ENCODE measurements at regions not wholly inside any gene's neighbourhood (a gene's known extent, or its start where the extent isn't known, plus 50 kb on each side); places are given as distances from the start of the nearest gene placed in this dataset.
"Not testable (repeated sequence)": the region's sequence is repeated elsewhere in the genome, so short reads cannot be mapped to it uniquely, and the experiment has no call there.

GRCh38 chr4:123004079-123004478 is 81.7 kb upstream of the NUDT6 start:
- not testable (repeated sequence) for TF ChIP-seq CTCF (conservative IDR thresholded peaks at IDR 0.05; ENCODE audit: low read depth, low read length); EZH2 (IDR thresholded peaks at IDR 0.05; ENCODE audit: low read length, unreplicated experiment)
